Panc1 (cell line): ENCODE measurements at regions not wholly inside any gene's neighbourhood (a gene's known extent, or its start where the extent isn't known, plus 50 kb on each side); places are given as distances from the start of the nearest gene placed in this dataset.

Source experiments
- ATAC-seq: fragments of 200-7000 bp; cut with Tn5 transposase; 2 replicates; pipeline ENCODE4 v1.9.1; 2020; ENCODE audit warnings: mild to moderate bottlenecking, moderate library complexity
- BruUV-seq: library from RNA; stranded (reverse); fragments of 400-500 nt; replicated peaks from 2 replicates; lab custom pipeline; 2021; lab: Mats Ljungman, UMichigan
- CTCF ChIA-PET: fragments of 300-600 bp; sonication (Branson Sonifier 250); formaldehyde crosslinking; loops from one replicate; lab custom pipeline; 2022; ENCODE audit warnings: antibody characterized with exemption; lab: Charles Lee
- POLR2A ChIA-PET: fragments of 300-600 bp; sonication (Branson Sonifier 250); formaldehyde crosslinking; loops from one replicate; lab custom pipeline; 2022; ENCODE audit warnings: antibody characterized with exemption; lab: Charles Lee
- DNase-seq: peaks from one replicate; pipeline ENCODE4 v3.0.0-alpha.2; 2010; ENCODE audit warnings: low read depth, low spot score
- H3K27ac ChIP-seq: 2 replicates; pipeline ENCODE4 v1.5.1; 2011; ENCODE audit warnings: mild to moderate bottlenecking, low read length, inconsistent platforms
- H3K27me3 ChIP-seq: fragments of 200-500 bp; sonication (Bioruptor generic); 2 replicates; pipeline ENCODE4 v1.6.0; 2014; ENCODE audit warnings: low read length, inconsistent platforms; ENCODE audit not compliant: control insufficient read depth, insufficient read depth
- H3K36me3 ChIP-seq: fragments of 200-500 bp; sonication (Bioruptor generic); 2 replicates; pipeline ENCODE4 v1.5.1; 2014; ENCODE audit warnings: inconsistent platforms, mild to moderate bottlenecking, low read length, moderate library complexity; ENCODE audit not compliant: control insufficient read depth, insufficient read depth
- H3K4me1 ChIP-seq: 2 replicates; pipeline ENCODE4 v1.5.1; 2011; ENCODE audit warnings: inconsistent platforms, mild to moderate bottlenecking, low read length, moderate library complexity; ENCODE audit not compliant: control insufficient read depth, insufficient read depth
- H3K4me3 ChIP-seq, 2 experiments: 2 replicates each; pipeline ENCODE4 v1.5.1; 2011 to 2012; ENCODE audit warnings: low read depth in 2 of 2, low read length in 2 of 2, mild to moderate bottlenecking in 2 of 2, inconsistent platforms in 1 of 2, moderate library complexity in 1 of 2
- H3K9me3 ChIP-seq: fragments of 200-500 bp; sonication (Bioruptor generic); 2 replicates; pipeline ENCODE4 v1.5.1; 2014; ENCODE audit warnings: low read depth, mild to moderate bottlenecking, inconsistent platforms, low read length, moderate library complexity; ENCODE audit not compliant: control insufficient read depth, insufficient read depth
- CTCF ChIP-seq: fragments of 450-650 bp; IDR thresholded peaks from 2 replicates; pipeline ENCODE4 v1.5.1; 2017; ENCODE audit warnings: mild to moderate bottlenecking
- POLR2AphosphoS5 ChIP-seq: IDR thresholded peaks from 2 replicates; pipeline ENCODE4 v1.6.1; 2012; ENCODE audit warnings: mild to moderate bottlenecking, low read depth, low read length, moderate library complexity
- SIN3A ChIP-seq: IDR thresholded peaks from 2 replicates; pipeline ENCODE4 v1.6.1; 2012; ENCODE audit warnings: low read depth, mild to moderate bottlenecking, low read length, moderate library complexity, borderline replicate concordance; ENCODE audit not compliant: insufficient read depth
- TCF7L2 ChIP-seq: IDR thresholded peaks from 2 replicates; pipeline ENCODE4 v1.6.1; 2011; ENCODE audit warnings: mild to moderate bottlenecking, low read depth, low read length, inconsistent platforms
- in situ Hi-C: cut with HindIII; loops from 2 replicates; pipeline ENCODE4 v1.10.0; 2016; ENCODE audit warnings: low sequenced_read_pairs, low pct_unique_long_range_greater_than_20kb
- intact Hi-C: fragments of 100-400 bp; cut with micrococcal nuclease; formaldehyde crosslinking; loops from one replicate; pipeline ENCODE4 v1.10.0; 2022; ENCODE audit not compliant: unreplicated experiment
- TF ChIP-seq, protein P1 (sequence below), 2 experiments: IDR thresholded peaks; 2 replicates each; pipeline ENCODE4 v1.6.1; 2011 to 2012; ENCODE audit warnings: low read depth in 2 of 2, control low read depth in 1 of 2, low read length in 1 of 2, mild to moderate bottlenecking in 1 of 2, moderate library complexity in 1 of 2; ENCODE audit not compliant: insufficient read depth in 1 of 2

DNA sequence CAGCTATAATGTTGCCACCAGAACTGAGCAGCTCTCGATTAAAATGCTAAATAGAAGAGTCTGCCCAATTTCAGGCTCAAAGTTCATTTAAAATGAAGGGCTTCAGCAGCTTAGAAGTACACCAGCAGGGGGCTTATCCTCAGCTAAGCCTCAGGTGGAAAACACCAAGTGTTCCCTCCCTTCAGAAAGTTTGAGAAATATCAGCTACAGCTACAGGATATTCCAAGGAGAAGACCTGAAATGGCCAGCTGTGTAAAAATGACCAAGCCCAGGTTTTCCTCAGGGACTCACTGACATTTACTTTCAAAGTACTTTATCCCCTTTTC, 395.4 kb downstream of the DTWD2 start:
- in situ Hi-C loops, result no loop called here
- no peak for TF ChIP-seq POLR2AphosphoS5
- TF ChIP-seq TCF7L2, result no peak
- TF ChIP-seq SIN3A, result no peak
- no peak for TF ChIP-seq CTCF
- TF ChIP-seq, protein P1, sequence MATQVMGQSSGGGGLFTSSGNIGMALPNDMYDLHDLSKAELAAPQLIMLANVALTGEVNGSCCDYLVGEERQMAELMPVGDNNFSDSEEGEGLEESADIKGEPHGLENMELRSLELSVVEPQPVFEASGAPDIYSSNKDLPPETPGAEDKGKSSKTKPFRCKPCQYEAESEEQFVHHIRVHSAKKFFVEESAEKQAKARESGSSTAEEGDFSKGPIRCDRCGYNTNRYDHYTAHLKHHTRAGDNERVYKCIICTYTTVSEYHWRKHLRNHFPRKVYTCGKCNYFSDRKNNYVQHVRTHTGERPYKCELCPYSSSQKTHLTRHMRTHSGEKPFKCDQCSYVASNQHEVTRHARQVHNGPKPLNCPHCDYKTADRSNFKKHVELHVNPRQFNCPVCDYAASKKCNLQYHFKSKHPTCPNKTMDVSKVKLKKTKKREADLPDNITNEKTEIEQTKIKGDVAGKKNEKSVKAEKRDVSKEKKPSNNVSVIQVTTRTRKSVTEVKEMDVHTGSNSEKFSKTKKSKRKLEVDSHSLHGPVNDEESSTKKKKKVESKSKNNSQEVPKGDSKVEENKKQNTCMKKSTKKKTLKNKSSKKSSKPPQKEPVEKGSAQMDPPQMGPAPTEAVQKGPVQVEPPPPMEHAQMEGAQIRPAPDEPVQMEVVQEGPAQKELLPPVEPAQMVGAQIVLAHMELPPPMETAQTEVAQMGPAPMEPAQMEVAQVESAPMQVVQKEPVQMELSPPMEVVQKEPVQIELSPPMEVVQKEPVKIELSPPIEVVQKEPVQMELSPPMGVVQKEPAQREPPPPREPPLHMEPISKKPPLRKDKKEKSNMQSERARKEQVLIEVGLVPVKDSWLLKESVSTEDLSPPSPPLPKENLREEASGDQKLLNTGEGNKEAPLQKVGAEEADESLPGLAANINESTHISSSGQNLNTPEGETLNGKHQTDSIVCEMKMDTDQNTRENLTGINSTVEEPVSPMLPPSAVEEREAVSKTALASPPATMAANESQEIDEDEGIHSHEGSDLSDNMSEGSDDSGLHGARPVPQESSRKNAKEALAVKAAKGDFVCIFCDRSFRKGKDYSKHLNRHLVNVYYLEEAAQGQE (IDR thresholded peaks at IDR 0.05; ENCODE audit: insufficient read depth in 1 of 2, low read depth in 2 of 2, low read length in 1 of 2), result no peak
- H3K4me1 ChIP-seq, result no peaks in the 10 kb centered on the region
- intact Hi-C loops, result no loop called here
- H3K27ac ChIP-seq, result no peak overlapping the region
- H3K4me3 ChIP-seq, result no peak overlapping the region
- no peaks in the 10 kb centered on the region for H3K27me3 ChIP-seq
- no peaks in the 10 kb centered on the region for H3K9me3 ChIP-seq
- BruUV-seq, result no TSS peak
- ChIA-PET POLR2A (no interaction called here), CTCF (no interaction called here)
- ATAC-seq (no peak), DNase-seq (no peak)
- H3K36me3 ChIP-seq, result no peaks in the 10 kb centered on the region

DNA sequence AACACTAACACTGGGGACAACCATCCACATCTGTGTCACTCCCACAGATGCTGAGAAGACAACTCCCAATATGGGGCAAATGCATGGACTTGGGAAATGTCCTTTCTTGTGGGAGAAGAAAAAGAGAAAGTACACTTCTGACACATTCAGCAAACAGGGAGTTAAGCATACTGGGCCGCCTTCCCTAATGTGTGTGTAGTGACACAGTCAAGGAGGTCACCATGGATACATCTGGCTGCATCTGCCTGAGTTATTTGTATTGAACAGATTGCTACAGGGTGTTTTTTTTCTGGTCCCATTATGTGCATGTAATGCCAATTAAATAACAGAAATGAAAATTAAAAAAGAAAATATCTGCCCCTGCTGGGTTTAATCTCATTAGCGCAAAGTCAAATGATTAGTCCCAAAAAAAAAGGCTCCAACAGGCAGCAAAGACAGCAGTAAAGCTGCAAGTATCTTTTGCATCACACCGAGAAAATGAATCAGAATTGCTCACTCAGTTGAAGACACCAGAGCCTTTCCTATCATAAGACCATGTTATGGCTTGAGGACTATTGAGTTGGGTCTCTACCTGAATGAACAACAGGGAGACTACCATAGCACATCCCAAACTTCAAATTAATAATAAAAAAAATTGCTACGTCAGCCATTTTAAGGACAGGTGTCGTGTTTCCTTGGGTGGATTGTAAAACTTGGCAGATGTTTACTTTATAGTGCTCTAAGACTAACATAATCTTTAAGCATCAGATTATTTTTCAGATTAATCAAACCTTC, 395.9 kb downstream of the DTWD2 start:
- Histone ChIP-seq H3K9me3 (no peaks in the 10 kb centered on the region), H3K27me3 (no peaks in the 10 kb centered on the region), H3K4me1 (no peaks in the 10 kb centered on the region), H3K36me3 (no peaks in the 10 kb centered on the region), H3K27ac (no peak overlapping the region), H3K4me3 (no peak overlapping the region)
- DNase-seq (no peak), ATAC-seq (no peak)
- CTCF ChIA-PET, result no interaction called here
- BruUV-seq, result no TSS peak
- intact Hi-C loops, result no loop called here
- POLR2A ChIA-PET, result no interaction called here
- in situ Hi-C loops, result no loop called here
- no peak for TF ChIP-seq CTCF
